ENCODE measurements at regions not wholly inside any gene's neighbourhood (a gene's known extent, or its start where the extent isn't known, plus 50 kb on each side); places are given as distances from the start of the nearest gene placed in this dataset.

DNA sequence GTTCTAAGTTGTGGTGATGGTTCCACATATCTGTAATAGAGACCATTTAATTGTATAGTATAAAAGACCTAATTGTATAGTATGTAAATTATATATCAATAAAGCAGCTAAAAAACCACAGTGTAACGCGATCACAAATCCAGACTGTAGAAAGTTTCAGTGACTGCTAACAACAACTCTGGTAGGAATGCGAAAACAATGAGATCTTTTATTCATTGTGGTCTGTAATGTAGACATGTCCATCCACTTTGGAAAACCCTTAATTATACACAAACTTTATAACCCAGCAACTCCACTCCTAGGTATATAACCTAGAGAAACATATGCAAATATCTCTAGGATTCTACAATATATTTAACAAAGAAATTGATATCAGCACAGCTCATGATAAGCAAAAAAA lies 549.5 kb downstream of the SLITRK1 start:
- H3K9me3 ChIP-seq (replicated peaks; ENCODE audit: control insufficient read depth, insufficient read depth, low read length), result no peaks in the 10 kb centered on the region
- H3K36me3 ChIP-seq (ENCODE audit: control insufficient read depth in 2 of 2, insufficient read depth in 2 of 2, low read length in 1 of 2), result no peaks in the 10 kb centered on the region
- no peak overlapping the region for H3K4me2 ChIP-seq (ENCODE audit: control insufficient read depth, insufficient read depth)
- H3K79me2 ChIP-seq (ENCODE audit: control insufficient read depth, insufficient read depth, low read length), result no peaks in the 10 kb centered on the region
- H2AFZ ChIP-seq (ENCODE audit: control insufficient read depth, low read depth, low read length), result no peak overlapping the region
- no peak overlapping the region for H3K9ac ChIP-seq (ENCODE audit: control insufficient read depth, insufficient read depth, low read length)
- H4K20me1 ChIP-seq (ENCODE audit: control insufficient read depth, insufficient read depth), result no peaks in the 10 kb centered on the region
- no peak overlapping the region for H3K27ac ChIP-seq (ENCODE audit: control insufficient read depth, insufficient read depth)
- DNase-seq (ENCODE audit: low read depth, low spot score), result no peak
- no peak for ATAC-seq
- ChIA-PET RAD21 (ENCODE audit: unreplicated experiment) (no interaction called here), SMC1A (ENCODE audit: uncharacterized antibody, unreplicated experiment) (interaction anchor here (0.7 kb wide), 1 partner anchor 35 kb away, joined by 3 read pairs; no protein-coding TSS in a partner anchor), POLR2A (no interaction called here), CTCF (no interaction called here)
- no peak overlapping the region for H3K4me3 ChIP-seq
- no TSS peak for BruUV-seq (replicated peaks)
- in situ Hi-C loops (cut with MboI) (no loop called here), intact Hi-C loops (cut with micrococcal nuclease; ENCODE audit: unreplicated experiment) (no loop called here)
- no peaks in the 10 kb centered on the region for H3K27me3 ChIP-seq (replicated peaks in 1 of 2; ENCODE audit: control insufficient read depth in 2 of 2, insufficient read depth in 2 of 2, low read length in 1 of 2)
- no peak for FAIRE-seq
- TF ChIP-seq EZH2 (IDR thresholded peaks at IDR 0.05; ENCODE audit: borderline replicate concordance, control insufficient read depth, low read depth, low read length), result no peak
- TF ChIP-seq TCF7 (IDR thresholded peaks at IDR 0.05; ENCODE audit: borderline replicate concordance), result no peak
- no peak for TF ChIP-seq RAD51 (IDR thresholded peaks at IDR 0.05)
- no peak for TF ChIP-seq CBFB (IDR thresholded peaks at IDR 0.05; ENCODE audit: low read depth)
- no peak for TF ChIP-seq E2F8 (IDR thresholded peaks at IDR 0.05; ENCODE audit: low read depth, partially characterized antibody)
- no peak for TF ChIP-seq KAT2A (conservative IDR thresholded peaks at IDR 0.05; ENCODE audit: control insufficient read depth, low read depth, low read length)
- no peak for TF ChIP-seq CHD2 (IDR thresholded peaks at IDR 0.05; ENCODE audit: borderline replicate concordance, low read depth, low read length)
- no peak for TF ChIP-seq ZZZ3 (IDR thresholded peaks at IDR 0.05; ENCODE audit: control insufficient read depth, insufficient read length, low read depth)
- H3K4me1 ChIP-seq (ENCODE audit: control insufficient read depth, insufficient read depth, low read length), result no peaks in the 10 kb centered on the region
- 47% methylated on average over 3 of the region's 3 CpGs for WGBS (ENCODE audit: insufficient coverage, insufficient replicate concordance, low lambda C conversion rate, missing lambda C conversion rate)

Measured in GM12878 (cell line).